ENCODE measurements at regions not wholly inside any gene's neighbourhood (a gene's known extent, or its start where the extent isn't known, plus 50 kb on each side); places are given as distances from the start of the nearest gene placed in this dataset.
"Not testable (repeated sequence)": the region's sequence is repeated elsewhere in the genome, so short reads cannot be mapped to it uniquely, and the experiment has no call there.

DNA sequence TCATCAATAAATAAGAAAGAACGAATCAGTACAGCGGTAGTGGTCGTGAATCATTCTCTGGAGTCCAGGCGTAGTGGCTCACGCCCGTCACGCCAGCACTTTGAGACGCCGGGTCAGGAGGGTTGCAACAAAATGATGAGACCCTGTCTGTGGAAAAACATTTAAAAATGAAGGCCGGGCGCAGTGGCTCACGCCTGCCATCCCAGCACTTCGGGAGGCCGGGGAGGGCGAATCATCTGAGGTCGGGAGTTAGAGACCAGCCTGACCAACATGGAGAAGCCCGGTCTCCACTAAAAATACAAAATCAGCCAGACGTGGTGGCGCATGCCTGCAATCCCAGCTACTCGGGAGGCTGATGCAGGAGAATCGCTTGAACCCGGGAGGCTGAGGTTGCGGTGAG lies 111.8 kb upstream of the ANKRD30BL start:
- DNase-seq: not testable (repeated sequence)

DNA sequence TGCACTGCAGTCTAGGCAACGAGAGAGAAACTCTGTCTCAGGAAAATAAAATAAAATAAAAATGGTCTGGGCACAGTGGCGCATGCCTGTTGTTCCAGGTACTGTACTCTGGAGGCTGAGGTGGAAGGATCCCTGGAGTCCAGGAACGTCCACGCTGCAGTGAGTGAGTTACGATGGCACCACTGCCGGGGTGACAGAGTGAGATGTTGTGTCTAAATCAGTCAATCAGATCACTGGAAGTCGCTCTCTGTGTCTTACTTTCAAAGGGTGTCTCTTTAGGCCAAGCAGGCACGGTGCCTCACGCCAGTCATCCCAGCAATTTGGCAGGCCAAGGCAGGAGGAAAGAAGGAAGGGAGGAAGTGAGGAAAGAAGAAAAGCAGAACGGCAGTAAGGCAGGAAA lies 112.2 kb upstream of the ANKRD30BL start:
- DNase-seq: no peak

DNA sequence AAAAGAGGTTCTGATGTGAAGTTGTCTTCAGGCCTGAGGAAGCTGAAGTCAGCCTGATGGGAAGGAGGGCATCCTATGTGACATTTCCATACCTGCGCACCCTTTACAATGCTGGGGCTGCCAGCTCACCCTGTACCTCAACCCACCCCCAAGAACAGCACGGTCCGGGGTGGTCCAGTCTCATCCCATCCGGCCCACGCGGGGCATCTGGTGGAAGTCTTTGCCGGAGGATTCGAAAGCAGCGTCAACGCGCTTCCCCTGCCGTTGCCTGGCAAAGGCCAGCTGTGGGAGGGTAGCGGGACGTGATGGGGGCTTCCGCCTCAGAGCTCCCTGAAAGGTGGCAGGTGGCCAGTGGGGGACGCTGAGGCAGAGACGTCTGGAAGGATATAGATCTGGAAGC lies 113.6 kb upstream of the ANKRD30BL start:
- no peak for DNase-seq

DNA sequence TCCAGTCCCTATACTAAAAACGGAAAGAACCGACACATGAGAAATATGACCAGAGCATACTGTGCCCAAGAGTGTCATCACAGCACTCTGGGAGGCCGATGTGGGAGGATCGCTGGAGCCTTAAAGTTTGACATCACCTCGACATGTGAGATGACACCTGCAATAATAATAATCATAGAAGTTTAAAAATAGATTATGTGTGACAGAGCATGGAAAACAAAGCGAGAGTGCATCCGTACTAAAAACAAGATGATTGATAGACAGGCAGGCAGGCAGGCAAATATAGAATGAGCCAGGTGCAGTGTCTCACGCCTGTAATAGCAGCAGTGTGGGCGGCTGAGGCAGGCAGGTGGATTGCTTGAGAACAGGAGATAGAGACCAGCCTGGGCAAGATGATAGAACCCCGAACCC lies 114.8 kb upstream of the ANKRD30BL start:
- no peak for DNase-seq

DNA sequence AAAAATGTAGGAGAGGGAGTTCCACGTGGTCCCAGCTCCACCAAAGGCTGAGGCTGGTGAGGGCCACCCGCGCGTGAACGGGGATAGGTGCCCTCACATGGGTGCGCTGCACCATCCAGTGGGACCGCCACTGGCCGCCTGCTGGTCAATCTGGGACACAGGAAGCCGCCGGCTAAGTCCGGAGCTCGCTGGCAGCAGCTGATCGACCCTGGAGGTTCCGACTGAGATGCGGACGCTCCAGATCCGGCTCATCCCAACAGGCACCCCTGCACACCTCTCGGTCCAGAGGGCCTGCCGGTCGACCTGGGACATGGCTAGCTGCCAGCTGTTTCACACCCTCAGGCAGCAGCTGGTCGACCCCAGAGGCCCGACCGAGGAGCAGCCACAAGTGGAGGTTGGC lies 116.5 kb upstream of the ANKRD30BL start:
- DNase-seq: no peak

DNA sequence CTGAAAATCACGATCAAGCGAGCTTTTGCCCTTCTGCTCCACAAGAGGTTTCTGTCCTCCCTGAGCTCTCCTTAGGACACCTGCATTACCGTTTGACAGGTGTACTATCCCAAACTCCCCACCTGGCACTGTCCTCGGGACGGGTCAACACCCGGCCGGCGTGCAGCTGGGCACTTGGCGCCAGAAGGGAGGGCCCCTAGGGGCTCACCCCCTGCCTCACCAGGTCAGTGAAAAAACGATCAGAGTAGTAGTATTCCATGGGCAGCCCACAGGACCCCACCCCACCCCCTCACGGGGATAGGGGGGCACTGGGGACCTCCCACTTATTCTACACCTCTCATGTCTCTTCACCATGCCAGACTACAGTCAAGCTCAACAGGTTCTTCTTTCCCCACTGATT lies 117.6 kb upstream of the ANKRD30BL start:
- no peak for DNase-seq

DNA sequence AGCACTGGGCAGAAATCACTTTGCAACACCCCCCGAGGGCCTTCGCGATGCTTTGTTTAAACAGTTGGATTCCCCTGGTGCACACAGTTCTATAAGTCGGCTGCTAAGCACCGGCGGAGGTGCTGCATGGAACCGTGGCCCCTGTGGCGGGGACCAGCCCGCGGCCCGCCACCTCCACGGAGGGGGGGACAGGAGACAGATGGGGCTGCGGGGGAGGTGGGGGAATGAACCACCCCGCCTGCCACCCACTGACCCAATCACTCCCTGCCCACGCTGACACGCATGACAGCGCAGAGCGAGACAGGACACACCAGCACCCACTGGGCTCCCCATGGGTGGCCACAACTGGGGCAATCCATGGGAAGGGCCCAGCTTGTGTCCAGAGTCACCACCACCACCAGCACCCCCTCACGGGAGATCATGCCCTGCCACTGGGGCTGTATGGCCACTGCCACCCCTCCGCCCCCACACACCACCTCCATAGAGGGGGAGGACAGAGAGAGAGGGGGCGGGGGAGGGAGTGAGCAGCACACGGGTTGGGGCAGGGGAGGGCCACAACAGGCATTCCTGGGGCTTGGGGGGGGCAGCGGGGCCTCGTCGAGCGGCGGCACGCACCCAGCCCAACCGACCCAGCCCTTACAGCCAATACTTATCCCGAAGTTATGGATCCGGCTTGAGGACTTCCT lies 118.3 kb upstream of the ANKRD30BL start:
- DNase-seq: no peak

DNA sequence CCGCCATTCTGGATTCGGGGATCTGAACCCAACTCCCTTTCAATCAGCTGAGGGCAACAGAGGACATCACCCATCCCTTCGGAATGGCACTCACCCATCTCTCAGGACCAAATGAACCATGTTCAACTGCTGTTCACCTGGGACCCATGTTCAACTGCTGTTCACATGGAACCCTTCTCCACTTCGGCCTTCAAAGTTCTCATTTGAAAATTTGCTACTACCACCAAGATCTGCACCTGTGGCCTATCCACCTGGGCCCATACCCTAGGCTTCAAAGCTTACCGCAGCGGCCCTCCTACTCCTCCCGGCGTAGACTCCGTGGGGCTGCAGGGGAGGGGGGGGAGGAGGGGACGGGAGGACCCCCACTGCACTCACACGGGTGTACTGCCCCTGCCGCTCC lies 119.2 kb upstream of the ANKRD30BL start:
- no peak for DNase-seq

DNA sequence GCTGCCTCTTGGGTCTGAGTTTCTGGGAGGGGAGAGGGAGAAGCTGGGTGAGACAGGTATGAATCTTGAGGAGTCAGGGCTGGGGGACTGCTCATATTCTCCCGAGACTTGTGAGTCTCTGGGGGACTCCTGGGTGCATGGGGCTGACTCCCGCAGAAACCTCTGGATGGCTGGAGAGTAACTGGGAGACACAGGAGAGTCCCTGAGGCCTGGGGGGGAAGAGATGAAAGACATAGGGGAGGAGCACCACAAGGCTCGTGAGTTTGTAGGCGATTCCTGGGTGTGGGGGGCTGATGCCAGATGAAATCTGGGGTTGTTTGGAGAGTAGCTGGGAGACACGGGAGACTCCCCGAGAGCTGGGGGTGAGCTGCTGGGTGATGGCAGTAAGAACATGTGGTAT lies 120.4 kb upstream of the ANKRD30BL start:
- DNase-seq: not testable (repeated sequence)

DNA sequence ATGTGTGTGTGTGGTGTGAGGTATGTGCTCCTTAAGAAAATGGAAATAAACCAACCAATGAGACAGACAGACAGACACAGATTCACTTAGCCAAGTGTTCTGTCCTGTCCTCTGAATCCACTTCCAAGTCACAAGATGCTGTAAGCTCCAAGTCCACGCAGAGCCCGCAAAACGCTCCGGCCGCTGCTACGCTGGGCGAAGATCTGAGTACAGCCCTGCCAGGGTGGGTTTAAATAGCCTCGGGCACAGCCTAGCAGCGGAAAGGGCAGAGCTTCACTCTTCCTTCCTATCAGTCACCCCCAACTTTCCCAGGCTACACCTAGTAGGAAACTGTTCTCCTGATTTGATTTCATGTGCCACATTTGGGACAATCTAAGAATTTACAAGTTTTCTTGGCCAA lies 121.2 kb upstream of the ANKRD30BL start:
- no peak for DNase-seq

DNA sequence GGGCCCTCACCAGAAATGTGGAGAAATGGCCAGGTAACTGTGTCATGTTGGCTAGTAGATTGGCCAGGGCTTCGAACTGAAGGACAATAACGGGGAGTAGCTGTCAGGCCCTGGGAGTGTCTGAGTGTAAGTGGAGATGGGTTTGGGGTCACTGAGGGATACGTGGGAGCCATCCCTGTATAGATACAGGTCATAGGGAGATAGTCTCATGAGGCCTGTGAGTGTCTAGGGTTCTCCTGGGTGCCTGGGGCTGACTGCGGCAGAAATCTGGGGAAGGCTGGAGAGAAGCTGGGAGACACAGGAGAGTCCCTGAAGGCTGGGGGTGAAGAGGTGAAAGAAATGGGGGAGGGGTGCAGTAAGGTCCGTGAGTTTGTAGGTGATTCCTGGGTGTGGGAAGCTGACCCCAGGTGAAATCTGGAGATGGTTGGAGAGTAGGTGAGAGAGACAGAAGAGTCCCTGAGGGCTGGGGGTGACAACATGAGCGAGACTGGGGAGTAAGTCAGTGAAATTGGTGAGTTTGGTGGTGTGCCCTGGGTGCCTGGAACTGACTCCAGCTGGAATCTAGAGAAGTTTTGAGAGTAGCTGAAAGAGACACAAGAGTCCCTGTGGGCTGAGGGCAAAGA lies 124.6 kb upstream of the ANKRD30BL start:
- DNase-seq: not testable (repeated sequence)

DNA sequence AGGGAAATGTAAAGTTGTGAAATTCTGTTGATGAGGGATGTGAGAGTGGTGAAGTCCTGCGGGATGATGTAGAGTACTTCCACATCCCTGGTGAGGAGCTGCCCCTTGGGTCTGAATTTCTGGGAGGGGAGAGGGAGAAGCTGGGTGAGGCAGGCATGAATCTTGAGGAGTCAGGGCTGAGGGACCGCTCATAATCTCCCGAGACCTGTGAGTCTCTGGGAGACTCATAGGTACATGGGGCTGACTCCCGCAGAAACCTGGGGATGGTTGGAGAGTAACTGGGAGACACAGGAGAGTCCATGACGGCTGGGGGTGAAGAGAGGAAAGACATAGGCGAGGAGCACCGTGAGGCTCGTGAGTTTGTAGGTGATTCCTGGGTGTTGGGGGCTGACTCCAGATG lies 126.2 kb upstream of the ANKRD30BL start:
- DNase-seq: not testable (repeated sequence)

DNA sequence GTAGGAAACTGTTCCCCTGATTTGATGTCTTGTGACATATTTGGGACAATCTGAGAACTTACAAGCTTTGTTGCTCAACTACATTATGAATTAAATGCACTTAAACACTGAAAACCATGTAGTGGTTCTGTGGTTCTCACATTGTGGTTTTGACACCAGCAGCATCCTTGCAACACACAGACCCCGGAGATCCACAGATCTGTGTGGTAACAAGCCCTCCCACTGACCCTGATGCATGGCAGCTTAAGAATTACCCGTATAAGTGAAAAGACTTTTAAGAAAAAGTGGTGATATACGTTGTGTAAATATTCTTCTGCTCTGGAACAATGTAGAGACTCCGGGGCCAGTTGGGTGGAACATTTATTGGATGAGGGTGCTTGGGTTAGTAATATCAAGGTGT lies 127.4 kb upstream of the ANKRD30BL start:
- not testable (repeated sequence) for DNase-seq

DNA sequence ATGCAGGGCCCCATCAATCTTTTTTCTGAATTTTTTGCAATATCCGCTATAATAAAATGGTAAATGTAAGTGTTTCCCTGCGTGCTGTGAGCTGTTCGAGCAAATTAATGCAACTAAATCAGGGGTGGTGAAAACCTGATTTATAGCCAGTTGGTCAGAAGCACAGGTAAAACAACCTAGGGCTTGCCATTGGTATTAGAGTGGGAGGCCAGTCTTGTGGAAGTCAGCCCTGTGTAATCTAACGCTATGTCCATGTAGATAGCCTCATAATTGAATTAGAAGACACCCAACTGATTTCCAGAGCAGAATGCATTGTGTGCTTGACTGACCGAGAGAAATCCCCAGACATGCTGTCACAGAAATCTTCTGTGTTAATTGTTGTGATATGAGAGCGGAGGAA lies 126.8 kb upstream of the GPR39 start:
- DNase-seq: not testable (repeated sequence)

DNA sequence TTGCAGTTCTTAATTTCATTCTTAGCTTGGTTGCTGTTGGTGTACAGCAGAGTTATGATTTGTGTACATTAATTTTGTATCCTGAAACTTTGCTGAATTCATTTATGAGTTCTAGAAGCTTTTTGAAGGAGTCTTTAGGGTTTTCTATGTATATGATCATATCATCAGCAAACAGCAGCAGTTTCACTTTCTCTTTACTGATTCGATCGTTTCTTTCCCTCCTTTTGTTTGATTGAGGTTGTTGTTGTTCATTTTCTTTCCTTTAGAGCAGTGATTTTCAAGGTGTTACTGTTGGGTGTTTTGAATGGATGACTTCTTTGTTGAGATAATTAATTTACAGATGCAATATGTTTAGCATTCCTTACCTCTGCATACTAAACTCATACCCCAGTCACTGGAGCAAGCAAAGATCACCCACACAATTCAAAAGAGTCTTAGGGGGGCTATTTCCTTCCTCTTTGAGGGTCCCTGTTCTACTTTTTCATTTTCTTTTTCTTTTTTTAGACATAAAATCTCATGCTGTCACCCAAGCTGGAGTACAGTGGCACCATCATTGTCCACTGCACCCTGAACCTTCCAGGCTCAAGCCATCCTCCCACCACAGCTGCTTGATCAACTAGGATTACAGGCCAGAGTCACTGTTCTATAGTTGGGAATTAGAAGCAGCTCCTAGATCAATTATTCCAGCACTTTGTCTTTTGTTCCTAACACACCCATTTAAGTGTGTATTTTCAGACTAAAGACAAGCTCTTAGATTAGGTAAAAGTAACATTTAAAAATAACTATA lies 115.8 kb upstream of the GPR39 start:
- not testable (repeated sequence) for DNase-seq

DNA sequence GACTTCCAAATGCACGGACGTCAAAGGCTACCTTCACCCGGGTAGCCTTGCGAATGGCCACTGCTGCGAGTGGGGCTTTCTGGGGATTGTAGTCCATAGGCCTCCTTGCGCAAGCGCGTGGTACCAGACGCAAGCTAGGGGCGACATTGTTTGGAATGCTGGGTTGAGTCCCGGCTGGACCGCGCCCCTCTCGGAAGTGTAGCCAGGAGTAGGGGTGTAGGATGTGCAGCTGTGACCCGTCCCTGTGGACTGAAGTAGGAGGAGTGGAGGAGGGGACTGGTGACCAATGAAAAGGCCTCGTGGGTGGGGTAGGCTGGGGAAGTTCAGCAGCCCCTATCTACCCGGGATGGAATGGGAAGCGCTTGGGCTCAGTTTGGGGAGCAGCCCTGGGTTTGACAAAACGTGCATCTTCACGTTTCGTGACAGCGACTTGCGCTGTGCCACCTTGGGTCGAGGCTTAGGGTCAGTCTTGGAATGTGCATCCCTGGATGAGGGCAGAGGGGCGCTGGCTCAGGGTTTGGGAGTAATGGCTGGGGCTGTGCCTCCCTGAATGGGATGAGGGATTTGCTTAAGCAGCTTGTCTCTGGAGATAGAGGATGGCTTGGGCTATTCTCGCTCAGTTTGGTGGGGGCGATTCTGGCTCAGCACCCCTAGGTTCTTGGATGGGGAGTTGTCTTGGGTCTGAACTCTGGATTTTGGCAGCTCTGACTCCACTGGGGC lies 111.8 kb upstream of the GPR39 start:
- not testable (repeated sequence) for DNase-seq

DNA sequence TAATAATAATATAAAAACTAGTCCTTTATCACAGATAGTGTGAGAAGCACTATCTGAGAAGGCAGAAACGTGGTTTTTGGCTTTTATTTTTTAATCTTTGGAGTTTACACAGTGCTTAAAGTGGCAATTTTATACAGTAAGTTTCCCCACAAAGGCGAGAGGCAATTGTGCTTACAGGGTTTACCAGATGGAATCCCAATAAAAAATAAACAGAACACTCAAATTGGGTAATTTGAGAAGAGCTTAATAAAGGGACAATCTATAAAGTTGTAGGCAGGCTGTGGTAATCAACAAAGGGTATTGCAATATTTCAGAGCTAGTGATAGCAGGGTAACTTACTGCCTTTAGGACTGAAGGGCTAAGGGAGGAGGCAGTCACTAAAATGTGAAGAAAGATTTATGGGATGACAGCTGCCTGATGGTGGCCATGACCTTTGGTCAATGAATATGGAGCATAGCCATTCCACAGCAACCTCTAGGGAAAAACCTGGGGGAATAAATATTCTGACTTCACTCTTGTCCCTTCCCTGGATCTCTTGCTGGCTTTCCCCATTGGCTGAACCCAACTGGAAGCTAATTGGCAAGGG lies 108.9 kb upstream of the GPR39 start:
- not testable (repeated sequence) for DNase-seq

DNA sequence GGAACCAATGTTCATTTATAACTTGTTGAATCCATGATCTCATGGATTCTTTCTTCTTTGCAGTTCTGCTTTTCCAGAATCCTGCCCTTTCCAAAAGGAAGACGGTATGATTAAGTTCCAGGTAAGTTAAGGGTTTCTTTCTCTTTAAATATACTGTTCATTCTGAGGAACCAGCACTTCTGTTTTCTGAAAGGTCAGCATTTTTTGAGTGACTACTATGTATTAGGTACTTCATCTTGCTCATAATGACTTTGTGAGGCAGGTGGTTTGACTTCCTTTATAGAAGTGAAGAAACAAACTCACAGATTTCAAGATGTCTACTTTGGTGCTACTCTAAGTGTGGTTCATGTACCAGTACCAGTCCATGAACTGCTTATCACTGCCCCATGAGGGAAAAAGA lies 107.4 kb upstream of the GPR39 start:
- DNase-seq: not testable (repeated sequence)

DNA sequence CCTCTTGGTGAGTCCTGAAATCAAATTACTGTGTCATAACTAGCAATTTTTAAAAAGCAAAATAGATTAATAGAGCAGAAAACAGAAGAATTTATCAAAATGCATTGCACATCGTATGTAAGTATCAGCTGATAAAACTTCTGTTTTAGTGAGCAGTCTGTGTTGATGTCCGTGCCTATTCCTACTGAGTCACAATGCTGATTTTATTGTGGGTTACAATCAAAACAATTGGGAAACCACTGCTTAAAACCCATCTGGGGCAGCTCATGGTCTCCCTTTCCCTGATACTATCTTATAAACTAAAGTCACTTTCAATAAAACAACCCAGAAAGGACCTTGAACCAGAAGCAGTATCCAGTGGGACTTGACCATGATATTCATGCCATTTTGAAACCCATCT lies 101.1 kb upstream of the GPR39 start:
- DNase-seq: not testable (repeated sequence)

DNA sequence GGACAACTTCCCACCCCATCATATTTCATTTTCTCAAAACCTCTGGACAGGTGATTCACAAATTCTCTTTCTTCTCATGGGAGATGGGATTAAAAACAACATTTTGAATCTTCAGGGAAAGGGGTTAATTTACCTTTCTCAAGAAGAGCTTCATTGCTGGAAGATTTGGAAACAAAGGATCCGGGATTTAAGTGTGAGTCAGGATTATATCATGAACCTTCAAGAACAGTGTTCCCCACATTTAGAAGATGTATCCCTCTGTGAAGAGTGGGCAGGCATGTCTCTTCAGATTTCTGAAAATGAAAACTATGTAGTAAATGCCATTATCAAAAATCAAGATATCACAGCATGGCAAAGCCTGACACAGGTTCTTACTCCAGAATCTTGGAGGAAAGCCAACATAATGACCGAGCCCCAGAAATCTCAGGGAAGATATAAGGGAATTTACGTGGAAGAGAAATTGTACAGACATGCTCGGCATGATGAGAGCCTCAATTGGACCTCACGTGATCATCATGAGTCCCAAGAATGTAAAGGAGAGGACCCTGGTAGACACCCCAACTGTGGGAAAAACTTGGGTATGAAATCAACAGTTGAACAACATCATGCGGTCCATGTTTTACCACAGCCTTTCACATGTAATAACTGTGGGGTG lies 99.5 kb upstream of the GPR39 start:
- not testable (repeated sequence) for DNase-seq

DNA sequence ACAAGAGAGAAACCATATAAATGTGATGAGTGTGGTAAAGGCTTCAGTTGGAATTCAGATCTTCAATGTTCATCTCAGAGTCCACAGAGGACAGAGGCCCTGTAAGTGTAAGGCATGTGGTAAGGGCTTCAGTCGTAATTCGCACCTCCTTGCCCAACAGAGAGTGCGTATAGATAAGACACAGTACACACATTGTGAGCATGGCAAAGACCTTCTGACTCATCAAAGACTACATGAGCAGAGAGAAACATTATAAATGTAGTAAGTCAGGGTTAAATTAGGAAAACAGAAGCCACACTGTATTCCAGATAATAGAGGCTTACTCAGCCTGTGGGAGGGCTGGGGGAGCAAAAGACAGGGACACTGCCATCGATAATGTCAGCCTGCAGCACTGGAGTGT lies 98.1 kb upstream of the GPR39 start:
- not testable (repeated sequence) for DNase-seq

DNA sequence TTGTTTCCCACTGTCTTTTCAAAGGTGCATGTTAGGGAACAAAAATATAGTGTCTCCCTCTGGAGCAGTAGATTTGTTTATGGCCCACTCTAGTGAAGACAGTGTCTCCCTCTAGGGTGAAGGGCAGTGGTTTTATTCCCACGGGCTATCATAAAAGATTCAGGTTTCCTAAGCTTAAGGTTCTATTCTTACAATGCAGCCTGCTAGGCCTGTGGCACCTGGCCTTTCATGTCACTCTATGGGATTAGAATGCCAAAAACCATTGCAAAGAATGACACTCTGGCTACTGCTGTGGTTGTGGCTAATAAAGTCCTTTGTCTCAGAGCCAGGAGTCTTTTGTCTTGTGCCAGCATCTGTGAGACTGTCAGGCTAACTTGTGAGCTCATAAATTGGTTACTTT lies 92.6 kb upstream of the GPR39 start:
- not testable (repeated sequence) for DNase-seq
